Fibroblast of the aortic adventitia (primary cell): ENCODE measurements at regions not wholly inside any gene's neighbourhood (a gene's known extent, or its start where the extent isn't known, plus 50 kb on each side); places are given as distances from the start of the nearest gene placed in this dataset.

Experiments
- DNase-seq: peaks from one replicate; pipeline ENCODE4 v3.0.0-alpha.2; 2010; ENCODE audit warnings: low read depth
- H3K4me3 ChIP-seq: 2 replicates; pipeline ENCODE4 v1.5.1; 2011; ENCODE audit warnings: low read depth, mild to moderate bottlenecking, control low read depth, low read length, moderate library complexity
- TF ChIP-seq, protein P1 (sequence below): IDR thresholded peaks from 2 replicates; pipeline ENCODE4 v1.5.1; 2011; ENCODE audit warnings: mild to moderate bottlenecking, low read length, control low read depth, inconsistent platforms; ENCODE audit not compliant: insufficient read depth

DNA sequence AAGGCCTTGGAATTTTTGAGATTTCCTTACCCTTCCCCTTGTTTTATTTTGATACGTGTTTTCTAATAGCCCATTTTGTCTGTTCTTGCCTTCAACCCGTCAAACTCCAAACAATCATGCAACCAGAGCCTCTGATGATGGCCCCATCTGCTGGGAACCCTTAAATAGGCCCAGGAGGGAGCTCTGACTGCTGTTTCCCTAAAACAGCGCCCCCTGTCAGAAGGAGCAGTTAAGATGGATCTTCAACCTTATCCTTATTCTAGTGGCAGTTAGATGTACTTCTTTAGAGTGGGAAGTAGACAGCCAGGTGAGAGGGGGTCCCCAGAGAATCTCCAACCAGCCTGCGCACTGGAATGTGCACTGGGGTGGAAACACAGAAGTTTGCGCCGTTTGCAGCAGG, 1031.0 kb upstream of the PCDH9 start:
- TF ChIP-seq, protein P1, sequence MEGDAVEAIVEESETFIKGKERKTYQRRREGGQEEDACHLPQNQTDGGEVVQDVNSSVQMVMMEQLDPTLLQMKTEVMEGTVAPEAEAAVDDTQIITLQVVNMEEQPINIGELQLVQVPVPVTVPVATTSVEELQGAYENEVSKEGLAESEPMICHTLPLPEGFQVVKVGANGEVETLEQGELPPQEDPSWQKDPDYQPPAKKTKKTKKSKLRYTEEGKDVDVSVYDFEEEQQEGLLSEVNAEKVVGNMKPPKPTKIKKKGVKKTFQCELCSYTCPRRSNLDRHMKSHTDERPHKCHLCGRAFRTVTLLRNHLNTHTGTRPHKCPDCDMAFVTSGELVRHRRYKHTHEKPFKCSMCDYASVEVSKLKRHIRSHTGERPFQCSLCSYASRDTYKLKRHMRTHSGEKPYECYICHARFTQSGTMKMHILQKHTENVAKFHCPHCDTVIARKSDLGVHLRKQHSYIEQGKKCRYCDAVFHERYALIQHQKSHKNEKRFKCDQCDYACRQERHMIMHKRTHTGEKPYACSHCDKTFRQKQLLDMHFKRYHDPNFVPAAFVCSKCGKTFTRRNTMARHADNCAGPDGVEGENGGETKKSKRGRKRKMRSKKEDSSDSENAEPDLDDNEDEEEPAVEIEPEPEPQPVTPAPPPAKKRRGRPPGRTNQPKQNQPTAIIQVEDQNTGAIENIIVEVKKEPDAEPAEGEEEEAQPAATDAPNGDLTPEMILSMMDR = no peak

GRCh38 chr13:68257111-68257842, 1027.1 kb upstream of the PCDH9 start:
- H3K4me3 ChIP-seq = no peak overlapping the region
- DNase-seq = no peak
- TF ChIP-seq, protein P1 = no peak

More for the DNA sequence above, 1031.0 kb upstream of the PCDH9 start:
- H3K4me3 ChIP-seq = no peak overlapping the region
- DNase-seq = no peak

GRCh38 chr13:68254151-68254550, 1024.0 kb upstream of the PCDH9 start:
- H3K4me3 ChIP-seq = no peak overlapping the region
- no peak for DNase-seq
- TF ChIP-seq, protein P1 = no peak

DNA sequence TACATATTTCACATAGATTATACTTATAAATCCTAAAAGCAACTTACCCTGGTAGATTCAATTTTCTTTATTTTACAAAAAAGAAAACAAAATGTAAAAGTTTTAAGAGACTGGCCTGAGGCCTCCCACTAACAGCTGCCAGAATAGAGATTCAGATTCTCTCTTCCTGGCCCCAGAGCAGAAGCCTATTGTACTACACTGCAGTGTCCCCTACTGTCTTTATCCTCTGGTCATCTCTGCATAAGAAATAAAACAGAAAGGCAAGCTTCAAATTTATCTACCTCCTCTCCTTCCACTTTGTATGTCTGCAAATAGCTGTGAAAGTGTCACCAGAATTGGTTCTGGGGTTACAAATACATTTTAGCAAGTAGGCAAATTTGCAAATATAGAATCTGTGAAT, 1004.1 kb upstream of the PCDH9 start:
- TF ChIP-seq, protein P1 = no peak
- no peak for DNase-seq
- no peak overlapping the region for H3K4me3 ChIP-seq

GRCh38 chr13:68232351-68233130, 1002.4 kb upstream of the PCDH9 start:
- H3K4me3 ChIP-seq = no peak overlapping the region
- DNase-seq = no peak
- TF ChIP-seq, protein P1 = no peak

- H3K4me3 ChIP-seq = no peak overlapping the region
- DNase-seq = no peak
- TF ChIP-seq, protein P1 = no peak
Measured at GRCh38 chr13:68214691-68215415, 984.7 kb upstream of the PCDH9 start.
